ENCODE measurements at regions not wholly inside any gene's neighbourhood (a gene's known extent, or its start where the extent isn't known, plus 50 kb on each side); places are given as distances from the start of the nearest gene placed in this dataset.

DNA sequence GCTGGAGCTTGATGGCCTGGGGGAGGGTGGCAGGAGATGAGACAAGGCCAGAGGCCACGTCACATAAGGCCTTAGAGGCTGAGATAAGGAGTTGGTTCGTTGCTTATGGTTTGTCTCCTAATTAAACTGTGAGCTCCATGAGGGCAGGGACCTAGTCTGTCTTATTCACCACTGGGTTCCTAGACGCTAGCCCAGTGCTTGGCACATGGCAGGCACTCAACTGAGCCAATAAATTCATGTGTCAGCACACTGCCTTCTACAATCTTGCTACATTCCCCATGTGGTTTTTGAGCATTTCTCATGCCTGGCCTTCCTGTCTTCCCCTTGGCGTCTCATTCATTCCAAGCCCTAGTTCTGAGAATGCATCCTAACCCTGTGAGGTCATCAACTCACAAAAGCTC lies 92.5 kb upstream of the MED13L start:
- ChIA-PET CTCF (ENCODE audit: partially characterized antibody) (no interaction called here), POLR2A (ENCODE audit: partially characterized antibody) (no interaction called here)
- no peak for DNase-seq
- no peaks in the 10 kb centered on the region for H3K36me3 ChIP-seq (ENCODE audit: insufficient read depth, low read length)
- no peaks in the 10 kb centered on the region for H3K36me3 Mint-ChIP-seq
- no peaks in the 10 kb centered on the region for H3K9me3 ChIP-seq (ENCODE audit: control insufficient read depth in 1 of 2, low read length in 2 of 2)
- peak overlapping the region in 1 of 7 donors; percentile 63 for H3K27ac Mint-ChIP-seq
- no peaks in the 10 kb centered on the region for H3K4me1 ChIP-seq (ENCODE audit: insufficient read depth, low read length)
- peaks cover 0 to 3% (median under 1%) of the 10 kb centered on the region in 4 donors for H3K4me1 Mint-ChIP-seq
- no peak overlapping the region for H3K27ac ChIP-seq (ENCODE audit: low read depth, low read length)
- intact Hi-C loops (cut with micrococcal nuclease): no loop called here
- H3K9me3 Mint-ChIP-seq: peaks cover 0 to 2% (median 0%) of the 10 kb centered on the region in 8 donors
- H3K27me3 ChIP-seq (ENCODE audit: insufficient read depth, low read length): no peaks in the 10 kb centered on the region
- no peak overlapping the region for H3K4me3 Mint-ChIP-seq
- H3K27me3 Mint-ChIP-seq: no peaks in the 10 kb centered on the region
- H3K4me3 ChIP-seq (ENCODE audit: low read length in 2 of 2): no peak overlapping the region

DNA sequence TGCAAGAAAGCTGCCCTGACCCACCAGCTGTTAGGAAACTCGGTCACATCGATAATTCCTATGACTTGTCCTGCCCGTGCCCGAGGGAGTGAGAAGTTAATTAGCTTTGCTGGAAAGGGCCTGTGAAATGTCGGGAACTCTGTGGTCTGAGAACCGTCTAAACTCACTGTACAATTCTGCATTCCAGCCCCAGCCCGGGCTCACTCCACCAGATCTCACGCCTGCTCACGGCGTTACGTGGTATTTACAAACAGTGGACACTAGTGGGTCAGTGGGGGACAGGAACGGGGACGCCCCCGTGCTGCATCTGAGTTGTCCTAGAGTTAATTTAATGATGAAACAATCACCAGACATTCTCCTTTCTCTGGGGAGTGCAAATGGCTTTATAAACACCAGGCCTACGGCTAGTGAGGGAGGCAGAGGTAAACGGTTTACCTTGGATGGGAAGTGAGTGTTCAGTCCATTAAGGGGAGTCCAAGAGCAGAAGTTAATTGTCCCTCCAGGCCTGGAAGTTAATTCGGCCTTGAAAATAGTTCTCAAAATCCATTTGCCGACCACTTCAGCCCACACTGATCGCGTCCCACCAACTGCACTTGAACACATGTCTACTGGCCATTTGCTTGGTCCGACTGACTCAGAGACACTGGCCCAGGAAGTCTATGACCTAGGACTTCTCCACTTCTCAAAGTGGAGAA lies 93.5 kb upstream of the MED13L start:
- no peak for DNase-seq
- Histone ChIP-seq H3K4me3 (ENCODE audit: low read length in 2 of 2) (no peak overlapping the region), H3K4me1 (ENCODE audit: insufficient read depth, low read length) (no peaks in the 10 kb centered on the region), H3K9me3 (ENCODE audit: control insufficient read depth in 1 of 2, low read length in 2 of 2) (no peaks in the 10 kb centered on the region), H3K27ac (ENCODE audit: low read depth, low read length) (no peak overlapping the region), H3K27me3 (ENCODE audit: insufficient read depth, low read length) (no peaks in the 10 kb centered on the region), H3K36me3 (ENCODE audit: insufficient read depth, low read length) (no peaks in the 10 kb centered on the region)
- POLR2A ChIA-PET (ENCODE audit: partially characterized antibody): no interaction called here
- Mint-ChIP-seq H3K9me3 (peaks cover 0 to 7% (median 0%) of the 10 kb centered on the region in 8 donors), H3K27me3 (no peaks in the 10 kb centered on the region), H3K4me3 (no peak overlapping the region), H3K36me3 (no peaks in the 10 kb centered on the region), H3K4me1 (peaks cover 3 to 8% (median 4%) of the 10 kb centered on the region in 4 donors), H3K27ac (peak overlapping the region in 2 of 7 donors; percentile 17 to 36)
- CTCF ChIA-PET (ENCODE audit: partially characterized antibody): no interaction called here
- intact Hi-C loops (cut with micrococcal nuclease): no loop called here

DNA sequence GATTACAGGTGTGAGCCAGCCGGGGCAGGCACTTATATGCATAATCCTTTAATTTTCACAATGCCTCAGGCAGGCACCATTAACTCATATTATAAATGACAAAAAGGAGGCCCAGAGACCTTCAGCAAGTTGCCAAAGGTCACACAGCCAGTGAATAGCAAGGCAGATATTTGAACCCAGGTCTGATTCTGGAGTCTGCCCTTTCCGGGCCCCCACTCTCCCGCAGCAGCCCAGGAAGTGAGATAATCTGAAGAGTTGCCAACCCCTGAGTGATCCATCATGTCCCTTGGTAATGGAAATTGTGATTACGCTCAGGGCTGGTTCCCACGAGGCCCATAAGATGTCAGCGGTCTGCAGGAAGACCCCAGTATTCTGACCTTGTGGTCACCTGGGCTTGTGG lies 95.3 kb upstream of the MED13L start:
- Mint-ChIP-seq H3K9me3 (peaks cover 0 to 7% (median 0%) of the 10 kb centered on the region in 8 donors), H3K27ac (no peak overlapping the region), H3K4me3 (no peak overlapping the region), H3K27me3 (no peaks in the 10 kb centered on the region), H3K36me3 (no peaks in the 10 kb centered on the region), H3K4me1 (peaks cover 3 to 8% (median 4%) of the 10 kb centered on the region in 4 donors)
- ChIA-PET POLR2A (ENCODE audit: partially characterized antibody) (no interaction called here), CTCF (ENCODE audit: partially characterized antibody) (no interaction called here)
- H3K4me1 ChIP-seq (ENCODE audit: insufficient read depth, low read length): no peaks in the 10 kb centered on the region
- intact Hi-C loops (cut with micrococcal nuclease): no loop called here
- H3K27ac ChIP-seq (ENCODE audit: low read depth, low read length): no peak overlapping the region
- H3K9me3 ChIP-seq (ENCODE audit: control insufficient read depth in 1 of 2, low read length in 2 of 2): no peaks in the 10 kb centered on the region
- no peak for DNase-seq
- H3K27me3 ChIP-seq (ENCODE audit: insufficient read depth, low read length): no peaks in the 10 kb centered on the region
- H3K4me3 ChIP-seq (ENCODE audit: low read length in 2 of 2): no peak overlapping the region
- no peaks in the 10 kb centered on the region for H3K36me3 ChIP-seq (ENCODE audit: insufficient read depth, low read length)

DNA sequence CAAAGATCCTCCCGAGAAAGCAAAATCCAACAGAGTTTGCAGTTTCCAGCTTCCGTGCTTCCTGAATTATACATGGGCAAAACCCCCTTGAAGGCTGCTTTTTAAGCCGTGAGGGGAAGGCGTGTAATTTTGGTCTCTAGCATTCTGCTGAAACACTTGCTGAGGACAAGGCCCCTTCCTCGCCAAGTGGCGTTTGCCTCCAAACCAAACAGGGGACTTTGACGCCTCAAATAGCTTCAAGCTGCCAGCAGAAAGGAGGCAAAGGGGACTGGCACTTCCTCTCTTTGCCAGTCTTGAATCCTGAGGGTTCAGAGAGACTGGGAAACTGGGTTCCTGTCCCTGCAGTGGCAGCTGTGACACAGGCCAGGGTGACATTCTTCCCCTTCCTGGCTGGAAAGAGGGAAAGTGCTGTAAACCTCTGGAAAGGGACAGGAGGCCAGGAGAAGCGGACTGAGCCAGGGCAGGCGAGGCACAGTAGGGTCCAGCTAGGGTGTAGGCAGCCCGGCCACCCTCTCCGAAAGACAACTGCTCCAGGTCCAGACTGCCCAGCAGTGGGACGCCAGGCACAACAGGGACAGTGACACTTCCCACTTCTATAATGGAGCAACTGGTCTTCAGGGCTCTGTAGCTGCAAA lies 96.2 kb upstream of the MED13L start:
- Mint-ChIP-seq H3K4me1 (peaks cover 3 to 8% (median 4%) of the 10 kb centered on the region in 4 donors), H3K4me3 (no peak overlapping the region), H3K27me3 (no peaks in the 10 kb centered on the region), H3K27ac (no peak overlapping the region), H3K36me3 (no peaks in the 10 kb centered on the region), H3K9me3 (peaks cover 0 to 7% (median 0%) of the 10 kb centered on the region in 8 donors)
- Histone ChIP-seq H3K36me3 (ENCODE audit: insufficient read depth, low read length) (no peaks in the 10 kb centered on the region), H3K9me3 (ENCODE audit: control insufficient read depth in 1 of 2, low read length in 2 of 2) (no peaks in the 10 kb centered on the region), H3K4me1 (ENCODE audit: insufficient read depth, low read length) (no peaks in the 10 kb centered on the region), H3K27ac (ENCODE audit: low read depth, low read length) (no peak overlapping the region), H3K4me3 (ENCODE audit: low read length in 2 of 2) (no peak overlapping the region), H3K27me3 (ENCODE audit: insufficient read depth, low read length) (no peaks in the 10 kb centered on the region)
- POLR2A ChIA-PET (ENCODE audit: partially characterized antibody): no interaction called here
- CTCF ChIA-PET (ENCODE audit: partially characterized antibody): no interaction called here
- intact Hi-C loops (cut with micrococcal nuclease): no loop called here
- DNase-seq: no peak

DNA sequence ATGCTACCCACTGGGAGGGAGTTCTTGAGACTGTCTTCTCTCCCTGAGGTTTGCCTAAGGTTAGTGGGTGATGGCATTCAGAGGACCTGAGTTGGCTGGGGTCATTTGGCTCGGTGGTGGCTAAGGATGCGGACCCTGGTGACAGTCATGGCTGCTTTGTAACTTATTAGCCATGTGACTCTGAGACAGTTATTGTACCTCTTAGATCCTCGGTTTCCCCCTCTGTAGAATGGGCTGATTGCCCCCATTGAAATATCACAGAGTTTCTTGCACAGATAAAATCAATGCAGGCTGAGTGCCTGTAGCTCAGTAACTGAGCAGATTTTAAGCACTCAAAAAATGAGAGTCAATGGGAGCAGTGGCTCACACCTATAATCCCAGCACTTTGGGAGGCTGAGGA lies 96.7 kb upstream of the MED13L start:
- POLR2A ChIA-PET (ENCODE audit: partially characterized antibody): no interaction called here
- Mint-ChIP-seq H3K4me3 (no peak overlapping the region), H3K27me3 (no peaks in the 10 kb centered on the region), H3K36me3 (no peaks in the 10 kb centered on the region), H3K4me1 (peaks cover 3 to 8% (median 4%) of the 10 kb centered on the region in 4 donors), H3K9me3 (peaks cover 0 to 7% (median 0%) of the 10 kb centered on the region in 8 donors), H3K27ac (no peak overlapping the region)
- no peak overlapping the region for H3K27ac ChIP-seq (ENCODE audit: low read depth, low read length)
- intact Hi-C loops (cut with micrococcal nuclease): no loop called here
- no peaks in the 10 kb centered on the region for H3K27me3 ChIP-seq (ENCODE audit: insufficient read depth, low read length)
- DNase-seq: no peak
- H3K36me3 ChIP-seq (ENCODE audit: insufficient read depth, low read length): no peaks in the 10 kb centered on the region
- CTCF ChIA-PET (ENCODE audit: partially characterized antibody): no interaction called here
- H3K9me3 ChIP-seq (ENCODE audit: control insufficient read depth in 1 of 2, low read length in 2 of 2): no peaks in the 10 kb centered on the region
- no peak overlapping the region for H3K4me3 ChIP-seq (ENCODE audit: low read length in 2 of 2)
- H3K4me1 ChIP-seq (ENCODE audit: insufficient read depth, low read length): no peaks in the 10 kb centered on the region

DNA sequence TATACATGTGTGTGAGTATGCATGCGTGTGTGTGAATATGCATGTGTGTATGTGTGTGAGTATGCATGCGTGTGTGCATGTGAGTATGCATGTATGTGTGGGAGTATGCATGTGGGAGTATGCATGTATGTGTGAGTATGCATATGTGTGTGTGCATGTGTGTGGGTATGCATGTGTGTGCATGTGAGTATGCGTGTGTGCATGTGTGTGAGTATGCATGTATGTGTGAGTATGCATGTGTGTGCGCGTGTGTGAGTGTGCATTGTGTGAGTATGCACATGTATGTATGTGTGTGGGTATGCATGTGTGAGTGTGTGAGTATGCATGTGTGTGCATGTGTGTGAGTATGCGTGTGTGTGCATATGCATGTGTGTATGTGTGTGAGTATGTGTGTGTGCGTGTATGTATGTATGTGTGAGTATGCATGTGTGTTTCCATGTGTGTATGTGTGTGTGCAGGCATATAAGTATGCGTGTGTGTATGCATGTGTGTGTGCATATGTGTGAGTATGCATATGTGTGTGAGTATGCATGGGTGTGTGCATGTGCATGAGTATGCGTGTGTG lies 97.9 kb upstream of the MED13L start:
- Histone ChIP-seq H3K27ac (ENCODE audit: low read depth, low read length) (no peak overlapping the region), H3K27me3 (ENCODE audit: insufficient read depth, low read length) (no peaks in the 10 kb centered on the region), H3K36me3 (ENCODE audit: insufficient read depth, low read length) (no peaks in the 10 kb centered on the region), H3K4me3 (ENCODE audit: low read length in 2 of 2) (no peak overlapping the region), H3K4me1 (ENCODE audit: insufficient read depth, low read length) (no peaks in the 10 kb centered on the region), H3K9me3 (ENCODE audit: control insufficient read depth in 1 of 2, low read length in 2 of 2) (no peaks in the 10 kb centered on the region)
- Mint-ChIP-seq H3K27ac (peak overlapping the region in 1 of 7 donors; percentile 17), H3K36me3 (no peaks in the 10 kb centered on the region), H3K4me3 (peak overlapping the region in 1 of 8 donors; percentile 1), H3K9me3 (peaks cover 0 to 7% (median 0%) of the 10 kb centered on the region in 8 donors), H3K27me3 (no peaks in the 10 kb centered on the region), H3K4me1 (peaks cover 3 to 8% (median 4%) of the 10 kb centered on the region in 4 donors)
- POLR2A ChIA-PET (ENCODE audit: partially characterized antibody): no interaction called here
- CTCF ChIA-PET (ENCODE audit: partially characterized antibody): interaction anchor here (0.9 kb wide), 1 partner anchor 24 kb away, joined by 3 read pairs; no protein-coding TSS in a partner anchor
- DNase-seq: no peak
- intact Hi-C loops (cut with micrococcal nuclease): no loop called here

DNA sequence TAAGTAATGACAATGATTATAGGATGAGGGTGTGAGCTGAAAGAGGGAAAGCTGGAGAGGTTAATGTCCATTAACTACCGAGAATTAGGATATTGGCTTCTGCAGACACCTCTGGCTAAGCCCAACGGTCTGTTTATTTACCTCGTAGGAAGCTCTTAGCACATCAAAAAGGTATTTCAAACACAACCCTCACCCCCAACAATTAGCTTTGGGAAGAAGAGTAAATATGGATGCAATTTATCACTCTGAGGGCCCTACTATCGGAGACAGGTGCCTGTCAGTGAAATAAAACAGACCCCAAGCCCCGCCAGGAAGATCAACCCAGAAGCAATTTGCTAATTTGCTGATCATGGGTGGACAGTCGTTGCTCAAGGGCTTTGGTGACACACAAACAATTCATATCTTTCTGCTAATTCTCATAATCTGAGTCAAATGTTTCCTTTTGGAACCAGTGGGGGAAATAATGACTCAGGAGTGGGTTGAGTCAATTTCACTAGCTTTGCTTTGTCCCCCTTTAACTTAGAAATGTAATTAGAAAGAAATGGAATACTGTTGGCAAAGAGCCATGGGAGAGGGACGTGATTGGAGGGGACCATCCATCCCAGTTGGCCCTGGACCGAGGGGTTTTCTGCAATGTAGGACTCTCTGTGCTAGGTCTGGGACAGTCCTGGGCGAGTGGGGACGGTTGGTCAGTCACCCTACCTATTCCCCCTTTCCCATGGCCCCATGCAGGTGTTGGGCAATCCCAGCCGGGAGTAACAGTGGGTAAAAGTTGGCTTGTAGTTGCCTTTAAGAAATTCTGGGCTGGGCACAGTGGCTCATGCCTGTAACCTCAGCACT lies 99.1 kb upstream of the MED13L start:
- CTCF ChIA-PET (ENCODE audit: partially characterized antibody): interaction anchor here (0.9 kb wide), 1 partner anchor 25 kb away, joined by 3 read pairs; no protein-coding TSS in a partner anchor
- no peak overlapping the region for H3K27ac Mint-ChIP-seq
- peaks cover 3 to 8% (median 4%) of the 10 kb centered on the region in 4 donors for H3K4me1 Mint-ChIP-seq
- no peak overlapping the region for H3K27ac ChIP-seq (ENCODE audit: low read depth, low read length)
- intact Hi-C loops (cut with micrococcal nuclease): no loop called here
- no peaks in the 10 kb centered on the region for H3K27me3 Mint-ChIP-seq
- H3K4me3 Mint-ChIP-seq: no peak overlapping the region
- DNase-seq: no peak
- no peaks in the 10 kb centered on the region for H3K36me3 Mint-ChIP-seq
- H3K27me3 ChIP-seq (ENCODE audit: insufficient read depth, low read length): no peaks in the 10 kb centered on the region
- no peak overlapping the region for H3K4me3 ChIP-seq (ENCODE audit: low read length in 2 of 2)
- no peaks in the 10 kb centered on the region for H3K4me1 ChIP-seq (ENCODE audit: insufficient read depth, low read length)
- H3K9me3 Mint-ChIP-seq: peaks cover 0 to 7% (median 0%) of the 10 kb centered on the region in 8 donors
- no peaks in the 10 kb centered on the region for H3K36me3 ChIP-seq (ENCODE audit: insufficient read depth, low read length)
- H3K9me3 ChIP-seq (ENCODE audit: control insufficient read depth in 1 of 2, low read length in 2 of 2): no peaks in the 10 kb centered on the region
- POLR2A ChIA-PET (ENCODE audit: partially characterized antibody): no interaction called here
